Peyer's patch (tissue), 4 donors: ENCODE measurements at regions not wholly inside any gene's neighbourhood (a gene's known extent, or its start where the extent isn't known, plus 50 kb on each side); places are given as distances from the start of the nearest gene placed in this dataset.

ENCODE experiments used
- DNase-seq, 3 donors: peaks; one replicate each; pipeline ENCODE4 v3.0.0-alpha.2; 2017 to 2019
- H3K27ac ChIP-seq, 4 donors: fragments of 200-600 bp; sonication (generic); one replicate each; pipeline ENCODE4 v1.5.1; 2016 to 2019
- H3K27me3 ChIP-seq, 2 donors: fragments of 200-600 bp; sonication (generic); one replicate each; pipeline ENCODE4 v1.5.1; 2019
- H3K36me3 ChIP-seq, 3 donors: fragments of 200-600 bp; sonication (generic); one replicate each; pipeline ENCODE4 v1.5.1; 2016 to 2019
- H3K4me1 ChIP-seq, 4 donors: fragments of 200-600 bp; sonication (generic); one replicate each; pipeline ENCODE4 v1.5.1; 2016 to 2019
- H3K4me3 ChIP-seq, 4 donors: fragments of 200-600 bp; sonication (generic); 1 replicate in 3 of 4; 2 replicates in 1 of 4; pipeline ENCODE4 v1.5.1; 2016 to 2019; ENCODE audit warnings: mild to moderate bottlenecking in 1 of 4
- H3K9me3 ChIP-seq, 4 donors: fragments of 200-600 bp; sonication (generic); one replicate each; pipeline ENCODE4 v1.5.1; 2016 to 2019; ENCODE audit warnings: mild to moderate bottlenecking in 1 of 4
- CTCF ChIP-seq, 6 experiments: fragments of 450-650 bp in 4 of 6; fragments of 200-600 bp in 2 of 6; sonication (generic) in 1 of 6; IDR thresholded peaks; one replicate each; pipeline ENCODE4 v1.5.1; 2017 to 2019; ENCODE audit warnings: antibody characterized with exemption in 6 of 6, mild to moderate bottlenecking in 3 of 6, moderate library complexity in 1 of 6
- POLR2A ChIP-seq, 2 donors: fragments of 450-650 bp; IDR thresholded peaks; one replicate each; pipeline ENCODE4 v1.5.1; 2017; ENCODE audit warnings: antibody characterized with exemption in 2 of 2, mild to moderate bottlenecking in 2 of 2, moderate library complexity in 2 of 2

GRCh38 chr4:136754810-136755530 lies 777.3 kb downstream of the PCDH18 start:
- H3K4me1 ChIP-seq, result no peaks in the 10 kb centered on the region
- no peak overlapping the region for H3K27ac ChIP-seq
- no peak overlapping the region for H3K4me3 ChIP-seq
- no peaks in the 10 kb centered on the region for H3K36me3 ChIP-seq
- DNase-seq, result no peak
- H3K9me3 ChIP-seq, result no peaks in the 10 kb centered on the region
- H3K27me3 ChIP-seq, result no peaks in the 10 kb centered on the region
- TF ChIP-seq CTCF (IDR thresholded peaks at IDR 0.05) (no peak), POLR2A (IDR thresholded peaks at IDR 0.05) (no peak)

DNA sequence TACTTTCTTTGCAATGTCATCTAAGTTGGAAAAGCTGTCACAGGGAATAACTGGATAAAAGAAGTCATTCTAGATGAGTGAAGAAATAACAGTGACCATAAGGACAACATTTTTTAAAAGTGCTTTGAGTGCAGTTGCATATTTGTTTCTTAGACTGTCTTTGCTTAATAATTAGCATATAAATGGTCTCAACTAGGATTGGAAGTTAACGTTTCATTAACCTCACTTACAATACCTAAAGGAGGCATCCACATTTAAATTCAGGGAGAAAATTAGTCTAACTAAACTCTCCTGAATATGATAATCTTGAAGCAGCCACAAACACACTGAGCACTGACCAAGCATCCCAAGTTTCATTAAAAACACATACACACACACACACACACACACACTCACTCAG lies 780.7 kb downstream of the PCDH18 start:
- Histone ChIP-seq H3K27me3 (no peaks in the 10 kb centered on the region), H3K9me3 (no peaks in the 10 kb centered on the region), H3K36me3 (no peaks in the 10 kb centered on the region), H3K4me1 (no peaks in the 10 kb centered on the region), H3K4me3 (no peak overlapping the region), H3K27ac (no peak overlapping the region)
- TF ChIP-seq CTCF (IDR thresholded peaks at IDR 0.05) (no peak), POLR2A (IDR thresholded peaks at IDR 0.05) (no peak)
- DNase-seq, result no peak

GRCh38 chr4:136750897-136751296 lies 781.4 kb downstream of the PCDH18 start:
- no peak for DNase-seq
- Histone ChIP-seq H3K27ac (no peak overlapping the region), H3K36me3 (no peaks in the 10 kb centered on the region), H3K4me3 (no peak overlapping the region), H3K9me3 (no peaks in the 10 kb centered on the region), H3K4me1 (no peaks in the 10 kb centered on the region), H3K27me3 (no peaks in the 10 kb centered on the region)
- TF ChIP-seq CTCF (IDR thresholded peaks at IDR 0.05), result no peak
- TF ChIP-seq POLR2A (IDR thresholded peaks at IDR 0.05), result no peak

DNA sequence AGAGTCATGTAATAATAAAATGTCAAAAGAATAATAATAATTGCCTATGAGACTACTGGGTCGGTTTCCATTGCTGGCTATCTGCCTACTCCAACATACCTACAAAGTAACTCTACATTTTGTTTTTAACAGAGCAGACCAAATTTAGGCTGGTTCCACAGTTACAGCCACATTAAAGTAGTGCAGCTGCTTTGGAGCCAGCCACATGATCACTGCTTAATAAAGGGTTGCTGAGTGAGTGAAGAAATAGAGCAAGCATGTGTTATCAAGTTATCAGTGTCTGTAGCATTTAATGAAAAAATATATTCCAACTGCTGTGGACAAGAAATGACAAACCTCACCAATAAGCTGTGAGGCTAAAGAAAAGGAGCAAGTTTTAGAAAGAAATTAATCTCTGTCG lies 782.3 kb downstream of the PCDH18 start:
- Histone ChIP-seq H3K27ac (no peak overlapping the region), H3K4me3 (no peak overlapping the region), H3K4me1 (no peaks in the 10 kb centered on the region), H3K36me3 (no peaks in the 10 kb centered on the region), H3K9me3 (no peaks in the 10 kb centered on the region), H3K27me3 (no peaks in the 10 kb centered on the region)
- TF ChIP-seq POLR2A (IDR thresholded peaks at IDR 0.05), result no peak
- TF ChIP-seq CTCF (IDR thresholded peaks at IDR 0.05), result no peak
- no peak for DNase-seq

GRCh38 chr4:136748773-136749172 lies 783.5 kb downstream of the PCDH18 start:
- H3K27ac ChIP-seq, result no peak overlapping the region
- no peaks in the 10 kb centered on the region for H3K27me3 ChIP-seq
- no peak for DNase-seq
- no peaks in the 10 kb centered on the region for H3K9me3 ChIP-seq
- no peaks in the 10 kb centered on the region for H3K4me1 ChIP-seq
- no peak for TF ChIP-seq CTCF (IDR thresholded peaks at IDR 0.05)
- no peak for TF ChIP-seq POLR2A (IDR thresholded peaks at IDR 0.05)
- no peaks in the 10 kb centered on the region for H3K36me3 ChIP-seq
- no peak overlapping the region for H3K4me3 ChIP-seq

DNA sequence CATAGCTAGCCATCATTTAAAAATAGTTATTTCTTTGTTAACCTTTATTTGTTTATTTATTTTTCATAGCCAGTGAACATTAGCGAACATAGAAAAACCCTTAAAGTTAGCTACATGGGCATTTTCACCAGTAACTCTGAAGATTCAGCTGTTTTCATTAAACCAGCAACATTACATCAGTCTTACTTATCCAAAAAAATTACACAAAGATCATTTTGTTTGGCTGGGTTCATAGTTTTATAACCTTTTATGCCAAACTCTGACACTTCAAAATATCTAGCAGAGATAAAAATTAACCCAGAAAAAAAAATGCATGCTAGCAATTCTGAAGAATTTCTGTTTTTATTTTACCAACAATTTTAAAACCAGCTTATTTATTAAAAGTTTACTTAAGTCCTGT lies 784.1 kb downstream of the PCDH18 start:
- H3K27me3 ChIP-seq, result no peaks in the 10 kb centered on the region
- H3K4me1 ChIP-seq, result no peaks in the 10 kb centered on the region
- H3K4me3 ChIP-seq, result no peak overlapping the region
- DNase-seq, result no peak
- no peak overlapping the region for H3K27ac ChIP-seq
- no peak for TF ChIP-seq CTCF (IDR thresholded peaks at IDR 0.05)
- TF ChIP-seq POLR2A (IDR thresholded peaks at IDR 0.05), result no peak
- no peaks in the 10 kb centered on the region for H3K36me3 ChIP-seq
- H3K9me3 ChIP-seq, result no peaks in the 10 kb centered on the region
